IMR-90 (cell line): ENCODE measurements at regions not wholly inside any gene's neighbourhood (a gene's known extent, or its start where the extent isn't known, plus 50 kb on each side); places are given as distances from the start of the nearest gene placed in this dataset.

Source experiments
- ATAC-seq: fragments of 200-7000 bp; cut with Tn5 transposase; 2 replicates; pipeline ENCODE4 v1.9.1; 2020; ENCODE audit warnings: low read depth, mild to moderate bottlenecking, moderate library complexity
- BruUV-seq: library from RNA; stranded (reverse); fragments of 400-500 nt; replicated peaks from 2 replicates; lab custom pipeline; 2021; lab: Mats Ljungman, UMichigan
- CTCF ChIA-PET: fragments of 300-600 bp; formaldehyde crosslinking; extraction: SDS; loops from one replicate; lab custom pipeline; 2021; ENCODE audit warnings: antibody characterized with exemption; lab: Yijun Ruan, JAX
- POLR2A ChIA-PET: fragments of 300-600 bp; sonication (Branson Sonifier 250); formaldehyde crosslinking; loops from one replicate; lab custom pipeline; 2022; ENCODE audit warnings: antibody characterized with exemption; ENCODE audit not compliant: unreplicated experiment; lab: Charles Lee
- DNase-seq: peaks from one replicate; pipeline ENCODE4 v3.0.0; 2013
- H2AFZ ChIP-seq: replicated peaks from 2 replicates; pipeline ENCODE3; 2013; ENCODE audit warnings: low read length, mild to moderate bottlenecking; ENCODE audit not compliant: poor library complexity
- H2AK5ac ChIP-seq: 2 replicates; pipeline ENCODE4 v1.6.1; 2013; ENCODE audit warnings: low read depth, low read length, inconsistent platforms
- H2AK9ac ChIP-seq: replicated peaks from 2 replicates; pipeline ENCODE3; 2013; ENCODE audit warnings: mild to moderate bottlenecking, low read depth, low read length, moderate library complexity; ENCODE audit not compliant: poor library complexity
- H2BK120ac ChIP-seq: 2 replicates; pipeline ENCODE4 v1.6.1; 2013; ENCODE audit warnings: low read depth, low read length, inconsistent platforms
- H2BK15ac ChIP-seq: 3 replicates; pipeline ENCODE4 v1.6.1; 2013; ENCODE audit warnings: low read depth, low read length, inconsistent platforms
- H2BK20ac ChIP-seq: 2 replicates; pipeline ENCODE4 v1.6.1; 2013; ENCODE audit warnings: low read depth, mild to moderate bottlenecking, inconsistent platforms, low read length, moderate library complexity
- H2BK5ac ChIP-seq: 2 replicates; pipeline ENCODE4 v1.6.1; 2013; ENCODE audit warnings: mild to moderate bottlenecking, low read depth, low read length, inconsistent platforms; ENCODE audit not compliant: poor library complexity, severe bottlenecking
- H3K14ac ChIP-seq: replicated peaks from 2 replicates; pipeline ENCODE4 v1.6.1; 2013; ENCODE audit warnings: low read depth, low read length, inconsistent platforms
- H3K18ac ChIP-seq: 2 replicates; pipeline ENCODE4 v1.6.1; 2013; ENCODE audit warnings: low read depth, low read length, control low read depth
- H3K23ac ChIP-seq: 2 replicates; pipeline ENCODE4 v1.6.1; 2013; ENCODE audit warnings: low read depth, low read length, inconsistent platforms
- H3K27ac ChIP-seq: 2 replicates; pipeline ENCODE4 v1.5.1; 2013; ENCODE audit warnings: mild to moderate bottlenecking, control low read depth, low read length; ENCODE audit not compliant: insufficient read depth
- H3K27me3 ChIP-seq: 2 replicates; pipeline ENCODE4 v1.6.1; 2013; ENCODE audit warnings: low read length; ENCODE audit not compliant: control insufficient read depth, insufficient read depth
- H3K36me3 ChIP-seq: 2 replicates; pipeline ENCODE4 v1.6.1; 2013; ENCODE audit warnings: low read length, mixed read lengths; ENCODE audit not compliant: control insufficient read depth, insufficient read depth
- H3K4ac ChIP-seq: 2 replicates; pipeline ENCODE4 v1.6.1; 2013; ENCODE audit warnings: low read depth, low read length, inconsistent platforms
- H3K4me1 ChIP-seq: 2 replicates; pipeline ENCODE4 v1.6.1; 2013; ENCODE audit warnings: low read length, mixed read lengths; ENCODE audit not compliant: control insufficient read depth, insufficient read depth
- H3K4me2 ChIP-seq: 2 replicates; pipeline ENCODE4 v1.6.1; 2013; ENCODE audit warnings: low read depth, mild to moderate bottlenecking, control low read depth, low read length, moderate library complexity
- H3K4me3 ChIP-seq: 2 replicates; pipeline ENCODE4 v1.5.1; 2013; ENCODE audit warnings: low read depth, mild to moderate bottlenecking, control low read depth, low read length, moderate library complexity; ENCODE audit not compliant: insufficient read depth
- H3K56ac ChIP-seq: 2 replicates; pipeline ENCODE4 v1.6.1; 2013; ENCODE audit warnings: low read length, inconsistent platforms; ENCODE audit not compliant: insufficient read depth; ENCODE audit errors: extremely low read depth
- H3K79me1 ChIP-seq, 2 experiments: 2 replicates each; pipeline ENCODE4 v1.6.1; 2013; ENCODE audit warnings: low read length in 2 of 2, inconsistent platforms in 1 of 2, low read depth in 1 of 2
- H3K9ac ChIP-seq: 2 replicates; pipeline ENCODE4 v1.6.1; 2013; ENCODE audit warnings: low read depth, low read length, control low read depth
- H3K9me1 ChIP-seq: 2 replicates; pipeline ENCODE4 v1.6.1; 2013; ENCODE audit warnings: low read length, inconsistent platforms; ENCODE audit not compliant: insufficient read depth
- H3K9me3 ChIP-seq: 2 replicates; pipeline ENCODE4 v1.6.1; 2013; ENCODE audit warnings: low read length; ENCODE audit not compliant: control insufficient read depth, insufficient read depth
- H4K20me1 ChIP-seq: 2 replicates; pipeline ENCODE4 v1.6.1; 2013; ENCODE audit warnings: low read length, inconsistent platforms; ENCODE audit not compliant: insufficient read depth
- H4K5ac ChIP-seq: 2 replicates; pipeline ENCODE4 v1.6.1; 2013; ENCODE audit warnings: mild to moderate bottlenecking, low read depth, low read length, control low read depth
- H4K8ac ChIP-seq, 2 experiments: 2 replicates each; pipeline ENCODE4 v1.6.1; 2013; ENCODE audit warnings: low read depth in 2 of 2, low read length in 2 of 2, control low read depth in 1 of 2, inconsistent platforms in 1 of 2
- H4K91ac ChIP-seq: 2 replicates; pipeline ENCODE4 v1.6.1; 2013; ENCODE audit warnings: low read depth, low read length, inconsistent platforms; ENCODE audit not compliant: insufficient read depth
- CTCF ChIP-seq: conservative IDR thresholded peaks from 2 replicates; pipeline ENCODE4 v1.5.1; 2012; ENCODE audit warnings: mild to moderate bottlenecking, low read depth, low read length, improper control_type of control experiment
- ELK1 ChIP-seq: fragments of 150-350 bp; IDR thresholded peaks from 2 replicates; pipeline ENCODE4 v1.6.1; 2016; ENCODE audit warnings: low read depth, mild to moderate bottlenecking, low read length, moderate library complexity, borderline replicate concordance
- MAFK ChIP-seq: IDR thresholded peaks from 2 replicates; pipeline ENCODE4 v1.6.1; 2012; ENCODE audit warnings: low read depth, low read length, improper control_type of control experiment
- NFE2L2 ChIP-seq: fragments of 150-350 bp; IDR thresholded peaks from 2 replicates; pipeline ENCODE4 v1.6.1; 2016; ENCODE audit warnings: low read depth, mild to moderate bottlenecking, low read length
- POLR2A ChIP-seq: IDR thresholded peaks from 2 replicates; pipeline ENCODE4 v1.6.1; 2012; ENCODE audit warnings: mild to moderate bottlenecking, low read depth, low read length
- RAD21 ChIP-seq: IDR thresholded peaks from 2 replicates; pipeline ENCODE4 v1.6.1; 2012; ENCODE audit warnings: low read length, improper control_type of control experiment
- RFX5 ChIP-seq: IDR thresholded peaks from 2 replicates; pipeline ENCODE4 v1.8.0; 2012; ENCODE audit warnings: low read depth, mild to moderate bottlenecking, low read length, moderate library complexity
- WGBS, 2 experiments: methylation state at CpG; one replicate each; pipeline versions ENCODE4 v1.1.5 to v1.1.7; 2013; ENCODE audit warnings: missing lambda C conversion rate in 2 of 2; ENCODE audit not compliant: insufficient read length in 1 of 2; ENCODE audit errors: extremely low coverage in 2 of 2; 5-methylcytosine and 5-hydroxymethylcytosine counted together
- dilution Hi-C: fragments of 300-500 bp; cut with HindIII; formaldehyde crosslinking; loops from one replicate; pipeline ENCODE4 v1.14.3; 2018; ENCODE audit warnings: low sequenced_read_pairs; ENCODE audit not compliant: unreplicated experiment
- in situ Hi-C: fragments of 300-500 bp; cut with MboI; formaldehyde crosslinking; loops from 3 replicates; pipeline ENCODE4 v1.14.3; 2019; ENCODE audit warnings: low sequenced_read_pairs, inconsistent platforms, mixed read lengths
- intact Hi-C: fragments of 100-400 bp; cut with micrococcal nuclease; formaldehyde crosslinking; loops from 2 replicates; pipeline ENCODE4 v1.10.0; 2022

- Histone ChIP-seq H3K27ac (no peak overlapping the region), H2AK5ac (no peak overlapping the region), H3K4me1 (no peaks in the 10 kb centered on the region), H4K91ac (no peak overlapping the region), H2BK15ac (no peak overlapping the region), H2AFZ (no peak overlapping the region), H2AK9ac (no peak overlapping the region), H4K5ac (no peak overlapping the region), H3K9me3 (peaks cover 2% of the 10 kb centered on the region), H3K9me1 (no peaks in the 10 kb centered on the region), H2BK20ac (no peak overlapping the region), H3K56ac (no peak overlapping the region), H3K4me3 (no peak overlapping the region), H2BK120ac (no peak overlapping the region), H3K4me2 (no peak overlapping the region), H2BK5ac (no peak overlapping the region), H3K18ac (no peak overlapping the region), H3K27me3 (no peaks in the 10 kb centered on the region), H3K23ac (no peak overlapping the region), H3K79me1 (no peaks in the 10 kb centered on the region), H4K20me1 (no peaks in the 10 kb centered on the region), H4K8ac (no peak overlapping the region), H3K36me3 (no peaks in the 10 kb centered on the region), H3K9ac (no peak overlapping the region), H3K14ac (no peak overlapping the region), H3K4ac (no peak overlapping the region)
- ATAC-seq (no peak), DNase-seq (no peak)
- in situ Hi-C loops: no loop called here
- no TSS peak for BruUV-seq
- no peak for TF ChIP-seq NFE2L2
- no peak for TF ChIP-seq RAD21
- no peak for TF ChIP-seq POLR2A
- no peak for TF ChIP-seq RFX5
- no peak for TF ChIP-seq MAFK
- no peak for TF ChIP-seq ELK1
- no peak for TF ChIP-seq CTCF
- intact Hi-C loops: no loop called here
- POLR2A ChIA-PET: no interaction called here
- dilution Hi-C loops: no loop called here
- CTCF ChIA-PET: no interaction called here
- WGBS, 2 experiments: no CpG with 5 or more reads among the region's 1 CpG
Measured at GRCh38 chr13:27673911-27674310, 52.2 kb downstream of the POLR1D start.
